Heart left ventricle (tissue), 13 donors: ENCODE measurements at regions not wholly inside any gene's neighbourhood (a gene's known extent, or its start where the extent isn't known, plus 50 kb on each side); places are given as distances from the start of the nearest gene placed in this dataset.

Experiments used
- CTCF ChIP-seq, 12 donors: fragments of 200-600 bp; sonication (generic) in 4 of 12; IDR thresholded peaks; one replicate each; pipeline versions ENCODE4 v1.5.0 to v1.8.0; 2018 to 2022; ENCODE audit warnings: antibody characterized with exemption in 12 of 12, mild to moderate bottlenecking in 5 of 12
- POLR2A ChIP-seq, 2 donors: fragments of 450-650 bp; IDR thresholded peaks; one replicate each; pipeline ENCODE4 v1.6.1; 2017; ENCODE audit warnings: antibody characterized with exemption in 2 of 2, mild to moderate bottlenecking in 2 of 2, moderate library complexity in 2 of 2
- donor health status: ischemic (EF 13 %, LVEDD 7.1; RV severe dilation, severe dysfunction).
- donor health status: DM: no; HTN: yes; CAD: no.
- donor health status: DM: no; HTN: no; CAD: no.
- donor health status: ischemic (EF 25% LVEDD 6.9; RV normal size, moderate dysfunction).
- donor health status: ischemic (EF 25% LVEDD 5.7; RV mildly dilated, moderate dysfunction).
- donor health status: ischemic (EF 35%, LVEDD 5.7; RV mildly dilated, moderate dysfunction).
- donor health status: nonischemic (EF 11% LVEDD 7.7; RV severe dilation, severe dysfunction).
- donor health status: DM: yes; HTN: yes; CAD: no.
- donor health status: PGD.
- donor health status: ischemic (EF 29% LVEDD 5.4; RV normal size, mild dysfunction).
- donor health status: nonischemic (EF 23%, LVEDD 6.1; RV moderate dilation, normal function).

- TF ChIP-seq CTCF (IDR thresholded peaks at IDR 0.05) (no peak), POLR2A (IDR thresholded peaks at IDR 0.05) (no peak)
These were observed 137.3 kb upstream of the RXFP1 start for GRCh38 chr4:158384414-158384813.
